NCI-H510A (cell line): ENCODE measurements at regions not wholly inside any gene's neighbourhood (a gene's known extent, or its start where the extent isn't known, plus 50 kb on each side); places are given as distances from the start of the nearest gene placed in this dataset.

Experiments used
- DNase-seq: peaks from one replicate; lab custom pipeline; 2025; lab: John Stamatoyannopoulos, UW

DNA sequence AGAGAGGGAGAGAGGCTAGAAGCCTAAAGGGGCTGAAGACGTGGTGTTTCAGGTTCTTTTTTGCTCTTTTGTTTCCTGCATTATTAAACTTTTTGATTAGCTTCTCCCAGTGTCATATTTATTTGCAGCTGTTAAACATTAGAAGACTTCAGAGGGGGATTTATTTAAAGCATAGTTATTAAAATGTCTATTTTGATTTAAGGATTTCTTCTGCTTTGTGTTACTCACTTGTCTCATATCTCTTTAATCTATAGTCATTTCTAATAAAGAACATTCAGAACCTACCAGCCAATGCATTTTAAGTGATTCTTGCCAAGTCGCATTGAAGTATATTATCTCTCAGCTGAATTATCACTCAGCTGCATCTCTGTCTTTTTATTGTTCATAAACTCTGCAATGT, 152.0 kb upstream of the DYRK2 start:
- DNase-seq = no peak

DNA sequence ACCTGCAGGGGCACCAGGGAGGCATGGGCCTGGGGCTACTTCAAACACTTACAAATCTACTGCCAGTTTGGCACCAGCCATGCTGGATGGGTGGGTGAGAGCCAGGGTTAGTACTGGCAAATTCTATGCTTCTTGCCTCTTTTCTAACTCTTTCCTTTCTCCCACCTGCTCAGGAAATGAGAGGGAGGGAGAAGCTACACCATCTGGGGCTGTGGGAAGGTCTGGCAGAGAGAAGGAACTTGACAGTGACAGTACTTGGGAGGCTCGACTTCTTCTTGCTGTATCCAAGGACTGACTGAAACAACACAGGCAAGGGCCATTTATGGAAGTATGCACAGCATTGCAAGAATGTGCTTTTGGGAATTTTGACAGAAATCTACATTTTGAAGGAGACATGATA, 149.6 kb upstream of the DYRK2 start:
- no peak for DNase-seq

DNA sequence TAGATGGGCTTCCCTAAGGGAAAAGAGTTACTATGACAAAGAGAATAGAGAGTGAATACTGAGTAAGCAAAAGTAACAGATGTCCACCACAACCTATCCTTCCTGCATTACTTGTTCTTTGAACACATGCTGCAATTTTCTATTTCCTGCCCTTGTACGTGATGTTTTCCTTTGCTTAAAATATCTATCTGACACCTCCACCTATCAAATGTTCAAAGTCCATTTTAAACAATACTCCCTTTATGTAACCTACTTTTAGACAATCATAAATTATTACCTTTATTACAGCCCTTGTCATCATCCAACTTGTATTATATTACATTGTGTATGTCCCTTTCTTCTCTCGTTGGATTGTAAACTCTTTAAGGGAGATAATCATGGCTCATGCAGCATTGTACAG, 147.2 kb upstream of the DYRK2 start:
- no peak for DNase-seq

DNA sequence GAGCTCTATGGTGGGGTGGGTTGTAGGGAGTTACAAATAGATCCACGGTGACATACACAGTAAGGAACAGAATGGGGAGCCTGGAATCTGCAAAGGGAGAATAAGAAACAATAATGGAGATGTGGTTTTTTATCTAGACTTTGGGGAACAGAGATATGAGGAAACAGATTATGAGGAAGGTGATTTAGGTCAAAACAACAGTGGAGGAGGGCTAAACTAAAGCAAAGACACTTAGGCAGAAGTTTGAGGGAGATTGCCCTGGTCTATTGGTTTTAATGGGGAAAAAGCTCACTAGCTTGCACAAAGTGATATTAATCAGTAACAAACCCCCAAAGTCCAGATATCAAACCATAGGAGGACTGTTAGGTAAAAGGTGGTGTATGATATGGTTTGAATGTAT, 144.5 kb upstream of the DYRK2 start:
- no peak for DNase-seq

DNA sequence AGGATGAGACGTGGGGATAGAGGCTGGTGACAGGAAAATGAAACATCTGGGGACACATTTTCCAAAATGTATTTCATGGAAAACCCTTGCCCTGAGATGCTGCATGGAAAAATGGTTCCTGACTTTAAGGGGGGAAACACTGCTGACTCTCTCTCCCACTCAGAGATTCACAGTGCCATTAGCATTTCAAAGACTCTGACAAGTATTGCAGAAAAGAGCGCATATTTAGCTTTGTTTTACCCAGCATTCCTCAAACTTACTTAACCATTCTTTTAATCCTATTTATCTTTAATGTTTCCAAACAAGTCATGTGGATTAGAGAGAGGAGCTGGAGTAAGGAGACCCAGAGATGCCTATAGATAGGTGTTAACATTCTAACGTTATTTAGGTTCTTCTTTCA, 141.8 kb upstream of the DYRK2 start:
- no peak for DNase-seq

DNA sequence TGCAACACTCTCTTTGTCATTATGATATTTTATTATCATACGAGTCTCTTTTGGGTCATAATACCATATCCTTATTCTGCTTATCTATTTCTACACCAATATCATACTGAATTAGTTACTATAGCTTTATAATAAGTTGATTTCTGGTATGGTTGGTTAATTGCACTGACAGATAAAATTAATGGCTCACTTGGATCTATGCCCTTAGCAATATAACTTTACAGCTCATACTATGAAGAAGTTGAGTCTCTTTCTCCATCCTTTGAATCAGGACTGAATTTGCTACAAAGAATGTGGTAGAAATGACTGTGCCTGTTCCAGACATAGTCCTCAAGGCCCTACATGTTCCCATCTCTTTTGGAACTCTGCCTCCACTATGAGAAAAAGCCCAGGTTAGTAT, 139.7 kb upstream of the DYRK2 start:
- no peak for DNase-seq

DNA sequence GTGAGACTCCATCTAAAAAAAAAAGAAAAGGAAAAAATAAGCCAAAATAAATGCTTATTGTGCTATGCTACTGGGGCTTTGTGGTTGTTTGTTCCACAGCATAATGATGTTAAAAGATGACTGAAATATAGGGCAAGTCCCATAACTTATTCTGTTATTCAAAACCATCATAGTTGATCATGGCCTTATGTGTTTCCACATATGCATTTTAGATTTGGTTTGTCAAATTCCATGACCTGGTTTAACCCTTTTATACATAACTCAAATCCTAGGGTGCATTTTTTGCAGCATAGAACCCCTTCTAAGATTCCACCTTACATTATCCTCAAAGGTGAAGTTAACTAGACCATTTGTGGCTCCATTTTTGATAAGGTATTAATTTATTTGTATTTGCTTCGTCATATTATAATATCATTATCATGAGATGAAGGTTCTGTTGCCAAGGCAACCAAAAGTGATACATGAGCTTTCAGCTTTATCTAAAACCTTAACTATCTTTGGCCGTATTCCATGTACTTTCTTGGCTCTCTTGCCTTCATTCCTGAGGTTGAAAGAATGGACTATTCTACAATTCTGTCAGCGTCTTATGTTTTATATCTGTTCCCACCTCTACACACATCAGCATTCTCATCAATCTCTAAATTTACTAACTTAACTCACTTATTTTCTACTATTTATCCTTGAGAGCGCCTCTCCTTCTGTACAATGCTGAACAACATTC, 138.7 kb upstream of the DYRK2 start:
- DNase-seq = no peak

DNA sequence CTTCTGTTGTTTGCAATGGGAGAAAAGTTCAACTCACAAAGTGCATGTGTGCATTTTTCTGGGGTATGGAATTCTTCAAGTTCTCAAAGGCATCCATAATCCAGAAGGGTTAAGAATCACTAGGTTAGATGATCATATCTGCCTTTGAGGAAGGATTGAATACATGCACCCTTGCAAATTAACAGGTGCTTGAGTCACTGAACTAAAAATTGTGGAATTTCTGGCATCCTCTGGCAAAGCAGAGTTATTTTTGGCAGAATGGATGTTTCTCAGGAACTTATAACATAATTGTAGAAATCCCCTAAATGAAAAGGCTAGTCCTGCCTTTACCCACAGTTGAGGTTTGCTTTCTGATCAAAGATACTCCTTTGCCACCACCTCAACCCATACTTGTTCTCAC, 136.5 kb upstream of the DYRK2 start:
- no peak for DNase-seq

DNA sequence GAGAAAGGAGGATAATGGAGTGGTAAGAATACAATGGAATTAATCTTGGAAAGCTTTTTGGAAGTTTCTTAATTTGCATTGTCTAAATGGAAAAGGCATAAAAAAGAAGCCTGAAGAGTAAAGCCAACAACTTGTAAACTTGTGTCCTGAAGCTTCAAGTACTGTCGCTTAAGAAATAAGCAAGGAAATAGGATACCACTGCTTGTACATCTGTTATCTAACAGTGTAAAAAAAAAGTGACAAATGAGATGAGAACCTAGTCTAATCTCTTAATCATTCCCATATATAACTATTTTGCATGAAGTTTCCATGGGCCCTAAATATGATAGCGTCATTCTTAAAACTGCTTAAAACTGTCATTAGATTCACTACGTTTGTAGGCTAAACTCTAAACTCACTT, 134.0 kb upstream of the DYRK2 start:
- DNase-seq = no peak

DNA sequence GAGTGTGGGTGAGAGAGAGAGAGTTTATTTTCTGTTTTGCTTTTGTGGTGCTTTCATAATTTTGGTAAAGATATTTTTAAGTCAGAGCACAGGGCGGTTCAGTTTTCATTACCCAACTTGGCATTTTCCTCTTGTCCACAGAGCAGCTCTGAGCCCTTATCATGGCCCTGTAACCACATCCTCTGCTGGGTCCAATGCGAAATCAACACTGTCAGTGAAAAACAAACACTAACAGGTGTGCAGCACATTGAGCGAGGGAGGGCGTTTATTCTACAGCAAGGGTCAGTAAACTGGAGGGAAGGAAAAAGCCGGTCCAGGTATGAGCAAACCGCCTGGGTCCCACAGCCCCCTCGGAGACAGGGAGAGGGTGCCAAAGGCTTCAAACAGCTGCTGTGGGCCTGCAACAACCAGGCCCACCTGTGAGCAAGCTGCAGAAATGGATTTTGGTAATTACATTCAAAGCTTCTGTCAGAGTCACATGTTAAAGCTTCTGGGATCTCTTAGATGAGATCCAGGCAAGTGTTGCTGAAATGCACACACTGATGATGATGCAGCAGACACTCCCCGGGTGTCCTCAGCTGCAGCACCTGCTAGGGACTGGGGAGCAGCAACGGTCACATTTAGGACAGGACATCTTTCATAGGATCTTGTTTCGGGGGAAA, 132.7 kb upstream of the DYRK2 start:
- peak; percentile 87 for DNase-seq

DNA sequence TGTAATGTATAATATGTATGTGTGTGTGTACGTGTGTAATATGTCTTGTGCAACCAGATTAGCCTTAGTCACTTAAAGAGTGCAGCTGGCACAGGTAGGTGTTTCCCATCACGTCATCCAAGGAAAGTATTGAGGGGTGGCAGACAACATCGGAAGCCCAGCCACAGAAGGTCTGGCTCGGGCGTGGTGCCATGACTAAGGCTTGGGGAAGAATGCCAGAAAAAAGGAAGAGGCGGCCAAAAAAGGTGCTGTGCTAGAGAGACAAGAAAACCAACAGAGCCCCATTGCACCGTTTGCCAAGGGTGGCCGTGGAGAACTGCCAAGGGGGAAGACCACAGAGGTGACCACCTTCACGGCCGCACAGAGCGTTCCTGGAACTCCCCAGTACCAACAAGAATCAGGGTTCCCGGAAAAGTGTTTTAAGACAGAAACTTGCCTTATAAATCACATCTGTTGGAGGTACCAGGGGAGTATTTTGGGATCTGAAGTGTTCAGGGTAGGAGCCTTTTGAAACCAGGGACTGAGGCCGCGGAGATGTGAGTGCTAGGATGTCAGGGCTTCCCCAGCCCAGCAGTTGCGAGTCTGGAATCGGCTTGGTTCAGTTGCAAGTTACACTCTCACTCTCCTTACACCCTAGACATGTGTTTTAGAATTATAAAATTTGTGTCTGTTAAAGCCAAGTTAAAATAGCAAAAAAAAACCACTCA, 131.2 kb upstream of the DYRK2 start:
- DNase-seq = no peak

DNA sequence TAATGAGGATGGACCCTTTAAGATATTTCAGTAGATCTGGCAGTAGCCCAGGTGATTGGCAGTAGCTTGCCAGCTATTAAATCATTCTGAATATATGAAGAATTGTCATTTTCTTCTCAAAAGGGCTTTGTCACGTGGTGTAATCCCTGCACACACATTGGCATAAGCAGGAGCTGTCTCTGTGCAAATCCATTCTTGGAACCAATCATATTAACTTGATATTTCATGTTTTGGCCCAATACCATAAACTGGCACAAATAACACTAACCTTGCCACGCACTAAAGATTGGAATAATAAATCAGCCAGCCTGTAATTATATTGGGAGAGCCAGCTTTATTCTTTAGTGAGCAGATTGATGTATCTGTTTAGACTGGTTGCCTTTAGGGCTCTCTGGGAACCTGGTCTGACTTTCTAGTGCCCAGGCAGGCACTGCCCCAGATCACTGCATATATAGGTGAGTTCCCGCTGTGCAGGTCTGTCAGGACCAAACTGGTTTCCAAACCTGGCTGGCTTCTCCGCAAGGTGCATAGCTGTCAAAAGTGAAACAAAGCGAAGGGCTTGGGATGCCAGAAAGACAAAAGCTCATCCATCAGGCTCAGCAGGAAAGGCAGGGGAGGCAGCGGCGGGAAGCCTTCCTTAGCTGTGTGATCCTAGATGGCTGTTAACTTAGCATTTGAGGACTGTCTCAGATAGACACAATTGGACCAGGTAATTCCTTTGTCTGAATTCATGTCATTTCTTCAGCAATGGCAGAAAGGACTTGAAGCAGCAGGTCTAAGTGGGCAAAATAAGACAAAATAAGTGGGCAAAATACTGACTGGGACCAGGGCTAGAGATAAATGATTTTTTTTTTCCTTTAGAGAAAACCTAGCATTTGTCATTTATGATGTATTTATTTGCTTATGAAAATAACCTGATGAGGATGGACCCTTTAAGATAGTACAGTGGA, 128.8 kb upstream of the DYRK2 start:
- DNase-seq = peak; percentile 82

DNA sequence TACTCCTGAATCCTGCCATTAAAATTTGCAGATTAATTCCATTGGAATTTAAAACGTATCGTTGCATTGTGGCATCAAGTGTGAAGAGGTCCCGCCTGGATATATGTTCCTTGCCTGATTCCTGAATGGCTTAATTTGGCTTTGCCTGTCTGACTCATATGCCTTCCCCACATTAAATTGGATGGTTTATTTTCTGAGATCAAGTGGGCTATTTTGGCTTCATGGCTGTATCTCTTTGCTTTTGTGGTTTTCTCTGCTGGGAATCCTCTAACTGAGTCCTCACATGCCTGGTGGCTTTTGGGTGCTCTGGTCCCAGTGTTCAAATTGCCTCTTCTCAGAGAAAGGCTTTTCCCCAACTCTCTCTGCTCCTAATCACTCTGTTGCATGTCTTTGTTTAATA, 127.9 kb upstream of the DYRK2 start:
- no peak for DNase-seq

DNA sequence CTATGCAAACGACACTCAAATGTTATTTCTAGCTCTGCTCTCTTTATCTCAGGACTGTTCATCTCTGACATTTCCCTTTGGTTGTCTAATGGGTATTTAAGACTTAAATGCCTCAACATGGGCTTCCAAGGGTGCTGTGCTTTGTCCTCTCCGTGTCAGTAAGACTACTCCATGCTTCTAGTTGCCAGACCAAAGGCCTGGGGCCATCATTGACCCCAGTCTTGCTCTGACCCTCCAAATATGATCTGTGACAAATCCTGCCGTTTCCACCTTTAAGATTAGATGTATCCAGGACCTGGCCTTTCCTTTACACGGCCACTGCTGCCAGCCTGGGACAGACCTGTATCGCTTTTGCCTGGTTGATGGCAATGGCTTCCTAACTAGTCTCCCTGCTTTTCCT, 126.3 kb upstream of the DYRK2 start:
- no peak for DNase-seq

DNA sequence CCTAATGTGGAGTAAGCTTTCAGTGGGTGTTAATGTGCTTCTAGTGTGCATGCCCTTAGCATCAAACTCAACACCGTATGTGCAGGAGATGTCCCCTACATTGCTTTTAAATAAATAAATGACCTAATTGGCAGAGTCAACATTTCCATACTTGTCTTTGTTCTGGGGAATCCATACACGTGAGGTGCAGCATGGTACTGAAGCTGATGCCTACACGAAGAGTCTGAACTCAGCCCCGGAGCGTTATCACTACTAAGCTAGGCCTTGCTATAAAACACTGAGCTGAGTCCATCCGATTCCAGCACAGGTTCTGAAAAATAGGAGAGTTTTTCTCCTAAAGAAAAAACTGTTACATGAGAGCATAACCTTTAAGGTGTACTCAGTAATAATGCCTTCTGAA, 125.0 kb upstream of the DYRK2 start:
- peak; percentile 51 for DNase-seq

DNA sequence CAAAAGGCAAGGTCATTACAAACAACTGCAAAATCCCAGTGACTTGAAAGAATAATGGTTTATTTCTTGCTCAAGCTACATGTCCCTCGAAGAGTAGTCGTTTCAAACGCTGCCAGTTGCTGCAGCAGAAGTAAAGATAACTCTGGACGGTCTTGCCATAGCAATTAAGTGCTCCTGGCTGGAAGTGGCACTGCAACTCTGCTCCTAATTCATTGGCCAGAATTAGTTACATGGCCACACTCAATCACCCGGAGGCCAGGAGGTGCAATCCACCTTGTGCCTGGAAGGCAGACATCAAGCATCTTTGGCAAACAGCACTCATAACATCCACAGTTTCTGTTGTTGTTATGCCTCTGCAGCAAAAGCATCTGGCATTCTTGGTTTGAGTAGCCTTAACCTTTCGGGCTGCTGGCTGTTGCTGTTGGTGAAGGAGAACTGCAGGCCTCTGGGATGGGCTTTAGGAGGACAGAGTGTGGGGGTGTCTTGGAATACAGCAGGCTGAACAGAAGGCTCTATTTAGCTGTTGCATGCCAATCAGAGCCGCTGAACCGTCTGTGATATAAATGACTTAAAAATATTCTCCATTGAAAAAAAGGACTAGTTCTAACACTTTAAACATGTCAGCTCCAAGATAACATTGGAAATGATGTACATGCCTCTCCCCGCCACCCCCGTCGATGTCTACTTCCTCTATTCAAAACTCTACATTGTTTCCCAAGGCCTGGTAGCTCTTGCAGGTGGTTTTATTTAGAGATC, 123.5 kb upstream of the DYRK2 start:
- DNase-seq = peak; percentile 37

DNA sequence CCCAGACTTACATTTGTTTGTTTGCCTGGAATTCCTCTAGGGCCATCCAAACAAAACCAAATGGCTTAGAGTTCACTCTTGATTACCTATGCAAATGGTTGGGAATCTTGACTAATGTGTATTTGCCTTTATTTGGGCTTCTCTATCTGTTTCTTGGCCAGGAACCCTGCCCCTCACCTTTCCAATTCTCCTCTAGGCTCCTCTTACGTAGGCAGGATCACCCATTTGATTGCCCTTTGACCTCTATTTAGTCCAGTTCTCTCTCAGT, 123.0 kb upstream of the DYRK2 start:
- DNase-seq = no peak

DNA sequence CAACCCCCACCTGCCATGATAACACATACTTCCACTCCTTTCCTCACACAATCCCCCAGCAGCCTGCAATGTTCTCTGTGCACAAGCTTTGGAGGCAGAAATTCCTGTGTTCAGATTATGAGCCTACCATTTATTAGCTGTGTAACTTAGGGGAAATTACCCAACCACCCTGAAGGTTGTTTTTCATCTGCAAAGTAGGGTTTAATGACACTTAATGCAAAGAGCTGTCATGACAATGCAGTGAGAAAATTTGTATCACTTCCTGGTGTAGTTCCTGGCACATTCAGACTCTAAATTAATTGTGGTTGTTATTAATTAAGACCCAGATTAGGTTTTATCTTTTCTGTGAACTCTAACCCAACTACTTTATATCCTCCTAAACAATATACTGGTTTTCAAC, 122.4 kb upstream of the DYRK2 start:
- no peak for DNase-seq

DNA sequence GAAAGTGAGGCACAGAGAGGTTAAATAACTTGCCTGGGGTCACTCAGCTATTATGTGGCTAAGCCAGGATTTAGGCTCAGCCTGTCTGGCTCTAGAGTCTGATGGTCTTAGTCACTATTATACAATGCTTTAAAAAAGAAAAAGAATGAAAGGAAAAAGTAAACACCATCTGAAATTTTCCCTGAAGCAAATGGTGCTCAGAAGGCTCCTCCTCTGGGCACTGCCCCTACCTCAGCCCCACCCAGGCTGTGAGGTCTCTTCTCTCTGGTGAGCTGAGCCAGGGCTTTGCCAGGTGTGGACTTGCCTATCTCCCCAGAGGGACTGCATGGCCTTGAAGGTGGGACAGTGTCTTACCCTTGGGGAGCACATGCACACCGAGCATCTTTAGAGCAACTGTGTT, 117.5 kb upstream of the DYRK2 start:
- DNase-seq = no peak

DNA sequence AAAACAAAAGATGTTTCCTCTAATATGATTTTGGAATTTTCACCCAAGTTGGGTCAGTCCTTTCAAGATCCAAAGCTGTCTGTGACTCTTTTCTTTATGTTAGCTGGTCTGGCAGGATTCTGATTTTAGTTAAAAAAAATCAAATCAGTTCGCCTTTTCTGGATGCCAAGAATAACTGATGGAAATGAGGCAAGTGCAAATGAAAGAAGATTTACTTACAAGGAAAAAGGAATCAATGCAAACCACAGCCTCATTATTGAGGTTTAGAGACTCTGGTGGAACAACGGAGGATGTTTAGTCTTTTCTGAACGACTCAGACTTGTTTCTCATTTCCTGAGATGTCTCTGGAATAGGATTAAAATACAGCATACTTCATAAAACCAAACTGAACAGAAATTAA, 117.0 kb upstream of the DYRK2 start:
- DNase-seq = no peak

DNA sequence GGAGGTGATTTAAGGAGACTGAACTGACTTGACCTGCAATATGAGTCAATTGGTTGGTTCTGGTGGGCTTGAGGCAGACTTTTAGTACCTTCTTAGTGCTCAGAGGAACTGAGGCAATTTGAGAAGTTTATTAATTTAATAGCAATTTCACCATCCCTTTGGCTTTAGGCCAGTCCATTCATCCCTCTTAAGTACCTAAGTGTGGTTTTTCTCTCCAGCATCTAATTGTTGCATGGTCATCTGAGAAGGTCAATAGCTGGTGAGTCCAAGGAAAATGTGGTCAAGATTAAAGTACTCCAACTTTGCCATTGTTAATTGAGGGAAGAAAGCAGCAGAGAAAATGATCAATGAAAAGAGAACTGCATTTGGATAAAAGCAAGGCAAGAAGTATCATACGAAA, 115.4 kb upstream of the DYRK2 start:
- no peak for DNase-seq

DNA sequence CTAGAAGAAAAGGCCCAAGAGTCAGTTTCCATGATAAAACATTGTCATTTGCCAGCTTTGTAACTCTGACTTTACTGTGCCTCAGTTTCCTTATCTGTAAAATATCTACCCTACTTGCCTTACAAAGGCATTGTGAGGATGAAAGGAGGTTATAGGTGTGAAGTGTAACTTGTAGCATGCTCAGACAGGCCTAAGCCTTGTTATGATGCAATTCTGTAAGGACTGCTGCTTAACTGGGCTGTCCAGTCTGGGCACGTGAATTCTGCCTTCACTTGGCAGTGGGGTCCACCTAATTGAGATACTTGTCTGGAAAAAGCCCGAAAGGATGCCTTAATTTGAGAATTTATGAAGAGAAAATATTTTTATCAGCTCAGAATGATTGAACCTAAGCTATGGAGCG, 114.5 kb upstream of the DYRK2 start:
- DNase-seq = no peak
